ENCODE measurements at regions not wholly inside any gene's neighbourhood (a gene's known extent, or its start where the extent isn't known, plus 50 kb on each side); places are given as distances from the start of the nearest gene placed in this dataset.

GRCh38 chr4:124868495-124868894 is 156.0 kb upstream of the ANKRD50 start:
- TF ChIP-seq CTCF (IDR thresholded peaks at IDR 0.05; ENCODE audit: low read length) (no peak), EZH2 (IDR thresholded peaks at IDR 0.05; ENCODE audit: borderline replicate concordance, low read length) (no peak)

Data from OCI-LY1 (cell line).